PC-9 (cell line): ENCODE measurements at regions not wholly inside any gene's neighbourhood (a gene's known extent, or its start where the extent isn't known, plus 50 kb on each side); places are given as distances from the start of the nearest gene placed in this dataset.

Source experiments
- CTCF ChIP-seq: fragments of 200-600 bp; sonication (generic); conservative IDR thresholded peaks from 2 replicates; pipeline ENCODE4 v1.6.1; 2017; ENCODE audit warnings: mixed run types, antibody characterized with exemption, mild to moderate bottlenecking, moderate library complexity
- EZH2 ChIP-seq: fragments of 200-600 bp; sonication (generic); IDR thresholded peaks from 2 replicates; pipeline ENCODE4 v1.8.0; 2017; ENCODE audit warnings: antibody characterized with exemption, low read depth

DNA sequence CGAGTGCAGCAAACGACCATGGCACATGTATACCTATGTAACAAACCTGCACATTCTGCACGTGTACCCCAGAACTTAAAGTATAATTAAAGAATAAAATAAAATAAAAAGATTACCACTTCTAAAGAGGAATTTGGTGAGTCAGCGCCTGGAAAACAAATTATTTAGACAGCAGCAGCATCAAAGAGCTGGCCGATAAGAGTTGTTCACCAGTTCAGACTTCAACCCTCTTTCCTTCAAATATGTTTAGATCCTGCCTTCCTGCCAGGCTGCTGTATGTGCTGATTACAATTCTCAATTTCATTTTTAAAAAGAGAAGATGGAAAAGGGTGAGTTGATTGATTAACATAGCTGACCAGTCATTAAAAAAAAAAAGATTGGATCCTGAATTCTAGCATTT, 672.0 kb upstream of the NRP1 start:
- TF ChIP-seq CTCF (no peak), EZH2 (no peak)
